ENCODE measurements at regions not wholly inside any gene's neighbourhood (a gene's known extent, or its start where the extent isn't known, plus 50 kb on each side); places are given as distances from the start of the nearest gene placed in this dataset.

- CTCF ChIA-PET, result no interaction called here
- POLR2A ChIA-PET, result no interaction called here
- no peak for DNase-seq
- Mint-ChIP-seq H3K27ac (no peak overlapping the region), H3K27me3 (no peaks in the 10 kb centered on the region), H3K4me1 (no peaks in the 10 kb centered on the region), H3K4me3 (no peak overlapping the region), H3K36me3 (ENCODE audit: low read depth) (no peaks in the 10 kb centered on the region), H3K9me3 (peaks cover 6% of the 10 kb centered on the region)
These were observed 1187.5 kb upstream of the NXPH2 start for GRCh38 chr2:139967665-139968064.

DNA sequence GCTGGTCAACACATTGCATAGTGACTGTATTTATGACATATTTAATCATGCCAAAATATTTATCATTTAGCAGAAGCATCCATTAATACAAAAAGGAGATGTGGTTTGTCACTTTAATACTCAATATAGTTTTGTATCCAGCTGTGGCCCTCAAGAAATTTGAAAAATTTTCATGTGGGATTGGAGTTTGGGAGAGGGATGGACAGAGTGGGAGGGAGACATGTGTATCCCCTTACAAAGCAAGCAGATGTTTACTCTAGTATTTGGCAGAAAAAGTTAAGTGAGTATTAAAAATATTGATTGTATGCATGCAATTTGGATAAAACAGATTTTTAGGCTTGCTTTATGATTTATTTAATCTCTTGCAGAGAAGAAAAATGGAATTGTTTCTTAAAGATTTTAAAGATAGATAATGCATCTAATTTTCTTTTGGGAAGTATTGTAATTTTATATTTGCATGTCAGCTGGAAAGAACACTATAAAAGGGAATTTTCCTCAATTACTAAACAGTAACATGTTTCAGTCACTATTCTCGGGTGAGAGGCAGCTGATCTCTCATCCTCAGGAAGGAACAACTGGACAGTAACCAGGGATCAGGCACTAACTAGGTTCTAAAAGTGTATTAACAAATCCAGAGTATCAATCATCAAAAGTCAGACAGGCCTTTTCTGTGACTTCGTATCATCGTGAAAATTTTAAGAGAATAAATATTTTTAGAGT lies 1184.7 kb upstream of the NXPH2 start:
- Mint-ChIP-seq H3K27ac (no peak overlapping the region), H3K4me3 (no peak overlapping the region), H3K36me3 (ENCODE audit: low read depth) (no peaks in the 10 kb centered on the region), H3K9me3 (peaks cover 11% of the 10 kb centered on the region), H3K4me1 (no peaks in the 10 kb centered on the region), H3K27me3 (no peaks in the 10 kb centered on the region)
- ChIA-PET CTCF (no interaction called here), POLR2A (no interaction called here)
- DNase-seq, result no peak

DNA sequence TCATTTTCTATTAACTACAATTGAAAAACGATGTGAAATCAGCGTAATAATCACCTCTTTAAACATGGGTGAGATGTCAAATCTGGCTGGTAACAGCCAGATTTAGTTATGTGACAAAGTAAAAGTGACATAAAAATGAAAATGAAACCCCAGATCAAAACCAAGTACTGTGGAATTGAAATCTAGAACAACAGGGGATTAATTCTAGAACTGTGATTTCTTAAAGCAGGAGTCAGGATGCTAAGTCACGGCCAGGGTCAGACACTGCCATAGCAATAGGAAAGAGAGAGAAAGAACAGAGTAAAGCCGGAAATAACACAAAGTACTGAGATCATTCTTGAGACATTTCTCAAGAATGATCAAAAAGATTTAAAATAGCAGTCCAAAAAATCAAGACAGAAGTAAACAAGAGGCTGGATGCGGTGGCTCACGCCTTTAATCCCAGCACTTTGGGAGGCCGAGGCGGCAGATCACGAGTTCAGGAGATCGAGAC lies 1183.7 kb upstream of the NXPH2 start:
- ChIA-PET CTCF (no interaction called here), POLR2A (no interaction called here)
- no peaks in the 10 kb centered on the region for H3K36me3 Mint-ChIP-seq (ENCODE audit: low read depth)
- no peak for DNase-seq
- H3K4me1 Mint-ChIP-seq, result no peaks in the 10 kb centered on the region
- no peaks in the 10 kb centered on the region for H3K27me3 Mint-ChIP-seq
- H3K4me3 Mint-ChIP-seq, result no peak overlapping the region
- no peak overlapping the region for H3K27ac Mint-ChIP-seq
- peaks cover 11% of the 10 kb centered on the region for H3K9me3 Mint-ChIP-seq

GRCh38 chr2:139949242-139949972 lies 1169.2 kb upstream of the NXPH2 start:
- H3K4me3 Mint-ChIP-seq, result no peak overlapping the region
- no peak overlapping the region for H3K27ac Mint-ChIP-seq
- H3K36me3 Mint-ChIP-seq (ENCODE audit: low read depth), result no peaks in the 10 kb centered on the region
- H3K27me3 Mint-ChIP-seq, result no peaks in the 10 kb centered on the region
- no peaks in the 10 kb centered on the region for H3K4me1 Mint-ChIP-seq
- no peak for DNase-seq
- H3K9me3 Mint-ChIP-seq, result no peaks in the 10 kb centered on the region
- ChIA-PET CTCF (no interaction called here), POLR2A (no interaction called here)

DNA sequence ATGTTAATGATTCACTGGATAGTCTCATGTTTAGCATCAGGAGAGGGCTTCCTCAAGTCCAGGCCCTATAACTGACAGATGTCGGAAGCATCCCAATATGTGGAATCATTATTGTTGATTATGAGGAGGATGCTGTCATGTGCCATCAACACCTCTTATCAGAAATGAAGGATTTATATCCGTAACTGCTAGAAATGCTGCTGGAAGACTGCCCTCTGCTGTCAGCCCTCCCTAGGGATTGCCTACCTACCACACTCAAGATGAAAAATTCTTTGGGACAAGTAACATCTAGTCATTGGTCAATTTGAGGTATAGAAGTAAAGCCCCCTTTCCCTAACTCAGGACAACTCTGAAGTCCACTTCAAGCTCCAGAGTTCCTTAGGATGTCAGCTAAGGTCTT lies 1166.5 kb upstream of the NXPH2 start:
- no peak for DNase-seq
- ChIA-PET POLR2A (no interaction called here), CTCF (no interaction called here)
- Mint-ChIP-seq H3K4me3 (no peak overlapping the region), H3K4me1 (no peaks in the 10 kb centered on the region), H3K27me3 (no peaks in the 10 kb centered on the region), H3K36me3 (ENCODE audit: low read depth) (no peaks in the 10 kb centered on the region), H3K9me3 (no peaks in the 10 kb centered on the region), H3K27ac (no peak overlapping the region)

DNA sequence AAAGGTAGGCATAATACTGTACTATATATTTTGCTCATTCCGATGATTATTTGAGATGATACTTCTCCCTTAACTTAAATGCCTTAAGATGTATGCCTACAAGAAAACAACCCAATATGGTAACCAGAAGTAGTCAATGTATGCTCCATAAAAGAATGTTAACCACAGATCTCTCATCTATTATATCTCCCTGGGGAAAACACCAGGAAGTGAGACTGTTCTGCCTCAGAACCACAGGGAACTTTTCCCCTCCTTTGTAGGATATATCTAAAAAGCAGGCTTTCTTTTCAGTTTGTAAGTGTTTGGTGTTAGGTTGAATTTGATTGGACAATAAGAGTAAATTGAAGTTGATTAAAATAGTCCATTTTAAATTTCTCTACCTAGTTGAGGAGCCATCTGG lies 1160.5 kb upstream of the NXPH2 start:
- CTCF ChIA-PET, result interaction anchor here (1.2 kb wide), 1 partner anchor 8 kb away, joined by 3 read pairs; no protein-coding TSS in a partner anchor
- no peaks in the 10 kb centered on the region for H3K27me3 Mint-ChIP-seq
- H3K27ac Mint-ChIP-seq, result no peak overlapping the region
- POLR2A ChIA-PET, result no interaction called here
- no peaks in the 10 kb centered on the region for H3K4me1 Mint-ChIP-seq
- H3K36me3 Mint-ChIP-seq (ENCODE audit: low read depth), result no peaks in the 10 kb centered on the region
- peaks cover 6% of the 10 kb centered on the region for H3K9me3 Mint-ChIP-seq
- DNase-seq, result no peak
- H3K4me3 Mint-ChIP-seq, result no peak overlapping the region

DNA sequence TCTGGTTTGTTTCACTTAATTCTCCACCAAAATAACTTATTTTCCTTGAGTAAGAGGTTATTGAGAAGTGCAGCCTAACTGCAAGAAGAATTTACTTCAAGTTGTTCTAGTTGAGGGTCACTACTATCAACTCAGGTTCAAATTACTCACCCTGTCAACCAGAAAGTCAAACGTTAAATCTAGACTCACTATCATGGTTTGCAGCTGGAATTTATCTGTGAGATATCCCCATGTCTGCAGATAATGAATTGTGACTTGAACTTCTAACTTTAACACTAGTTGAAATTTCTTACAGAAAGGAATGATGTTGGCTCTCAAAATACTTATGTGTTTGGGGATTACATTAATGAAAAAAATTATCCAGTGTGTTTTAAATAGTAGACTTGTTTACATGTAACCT lies 1145.7 kb upstream of the NXPH2 start:
- no peak overlapping the region for H3K4me3 Mint-ChIP-seq
- peaks cover 4% of the 10 kb centered on the region for H3K9me3 Mint-ChIP-seq
- no peaks in the 10 kb centered on the region for H3K27me3 Mint-ChIP-seq
- CTCF ChIA-PET, result no interaction called here
- POLR2A ChIA-PET, result no interaction called here
- H3K27ac Mint-ChIP-seq, result no peak overlapping the region
- no peaks in the 10 kb centered on the region for H3K36me3 Mint-ChIP-seq (ENCODE audit: low read depth)
- no peaks in the 10 kb centered on the region for H3K4me1 Mint-ChIP-seq
- no peak for DNase-seq

DNA sequence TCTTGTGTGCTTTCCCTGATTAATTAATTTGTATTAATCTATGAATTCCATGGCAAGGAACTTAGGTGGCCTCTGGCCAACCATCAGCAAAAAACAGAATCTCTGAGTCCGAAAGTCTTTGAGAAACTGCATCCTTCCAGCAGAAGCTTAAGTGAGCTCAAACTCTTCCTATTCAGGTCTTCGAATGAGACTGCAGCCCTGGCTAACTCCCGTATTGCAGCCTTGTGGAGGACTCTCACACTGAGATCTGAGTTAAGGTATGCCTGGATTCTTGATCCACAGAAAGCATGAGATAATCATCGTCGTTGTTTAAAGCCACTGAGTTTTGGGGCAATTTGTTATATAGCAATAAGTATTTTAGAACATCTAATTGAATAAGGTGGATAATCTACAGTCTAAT lies 1143.9 kb upstream of the NXPH2 start:
- H3K4me1 Mint-ChIP-seq, result no peaks in the 10 kb centered on the region
- CTCF ChIA-PET, result no interaction called here
- no peak overlapping the region for H3K4me3 Mint-ChIP-seq
- POLR2A ChIA-PET, result no interaction called here
- peaks cover 4% of the 10 kb centered on the region for H3K9me3 Mint-ChIP-seq
- H3K36me3 Mint-ChIP-seq (ENCODE audit: low read depth), result no peaks in the 10 kb centered on the region
- DNase-seq, result no peak
- no peak overlapping the region for H3K27ac Mint-ChIP-seq
- H3K27me3 Mint-ChIP-seq, result no peaks in the 10 kb centered on the region

- ChIA-PET POLR2A (no interaction called here), CTCF (no interaction called here)
- peaks cover 4% of the 10 kb centered on the region for H3K9me3 Mint-ChIP-seq
- no peak for DNase-seq
- no peaks in the 10 kb centered on the region for H3K4me1 Mint-ChIP-seq
- H3K27ac Mint-ChIP-seq, result no peak overlapping the region
- no peaks in the 10 kb centered on the region for H3K36me3 Mint-ChIP-seq (ENCODE audit: low read depth)
- H3K27me3 Mint-ChIP-seq, result no peaks in the 10 kb centered on the region
- no peak overlapping the region for H3K4me3 Mint-ChIP-seq
These were observed 1138.8 kb upstream of the NXPH2 start for GRCh38 chr2:139918982-139919381.

DNA sequence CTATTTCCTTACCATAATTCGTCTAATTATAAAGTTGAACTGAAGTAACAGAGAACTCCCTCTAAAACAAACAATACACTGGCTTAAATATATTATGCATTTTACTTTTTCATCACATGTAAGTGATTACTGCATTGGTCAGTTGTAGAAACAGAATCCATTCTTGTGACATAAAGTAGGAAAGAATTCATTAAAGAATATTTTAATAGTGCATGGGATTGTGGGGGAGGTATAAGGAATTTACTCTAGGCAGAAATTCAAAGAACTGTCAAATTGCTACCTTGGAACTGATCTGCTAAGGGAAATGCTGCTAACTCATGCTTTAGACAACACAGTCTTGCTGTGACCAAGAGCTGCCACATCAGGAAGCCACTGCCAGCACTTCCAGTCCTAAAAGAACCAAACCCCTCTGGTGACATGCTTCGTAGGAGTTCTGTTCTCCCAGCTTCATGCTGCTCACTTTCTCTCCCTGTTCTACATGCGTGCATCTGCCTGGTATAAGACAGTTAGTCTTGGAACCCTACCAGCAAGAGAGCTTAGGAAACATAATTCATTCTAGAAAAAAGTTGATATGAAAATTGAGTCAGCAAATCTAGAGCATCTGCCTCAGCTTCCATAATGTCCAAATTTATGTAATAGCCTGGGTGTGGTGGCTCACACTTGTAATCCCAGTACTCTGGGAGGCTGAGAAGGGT lies 1137.6 kb upstream of the NXPH2 start:
- Mint-ChIP-seq H3K27me3 (no peaks in the 10 kb centered on the region), H3K4me1 (no peaks in the 10 kb centered on the region), H3K36me3 (ENCODE audit: low read depth) (no peaks in the 10 kb centered on the region), H3K4me3 (no peak overlapping the region), H3K27ac (no peak overlapping the region), H3K9me3 (peaks cover 4% of the 10 kb centered on the region)
- DNase-seq, result no peak
- ChIA-PET POLR2A (no interaction called here), CTCF (no interaction called here)

- CTCF ChIA-PET, result no interaction called here
- H3K27ac Mint-ChIP-seq, result no peak overlapping the region
These were observed 1136.6 kb upstream of the NXPH2 start for GRCh38 chr2:139916822-139917221.

GRCh38 chr2:139911160-139911559 lies 1131.0 kb upstream of the NXPH2 start:
- H3K27me3 Mint-ChIP-seq, result no peaks in the 10 kb centered on the region
- H3K4me3 Mint-ChIP-seq, result no peak overlapping the region
- peaks cover 9% of the 10 kb centered on the region for H3K9me3 Mint-ChIP-seq
- ChIA-PET POLR2A (no interaction called here), CTCF (no interaction called here)
- no peaks in the 10 kb centered on the region for H3K36me3 Mint-ChIP-seq (ENCODE audit: low read depth)
- H3K27ac Mint-ChIP-seq, result no peak overlapping the region
- no peak for DNase-seq
- H3K4me1 Mint-ChIP-seq, result no peaks in the 10 kb centered on the region

More at GRCh38 chr2:139916822-139917221, 1136.6 kb upstream of the NXPH2 start:
- Mint-ChIP-seq H3K9me3 (peaks cover 4% of the 10 kb centered on the region), H3K4me3 (no peak overlapping the region), H3K27me3 (no peaks in the 10 kb centered on the region), H3K36me3 (ENCODE audit: low read depth) (no peaks in the 10 kb centered on the region), H3K4me1 (no peaks in the 10 kb centered on the region)
- POLR2A ChIA-PET, result no interaction called here
- DNase-seq, result no peak

DNA sequence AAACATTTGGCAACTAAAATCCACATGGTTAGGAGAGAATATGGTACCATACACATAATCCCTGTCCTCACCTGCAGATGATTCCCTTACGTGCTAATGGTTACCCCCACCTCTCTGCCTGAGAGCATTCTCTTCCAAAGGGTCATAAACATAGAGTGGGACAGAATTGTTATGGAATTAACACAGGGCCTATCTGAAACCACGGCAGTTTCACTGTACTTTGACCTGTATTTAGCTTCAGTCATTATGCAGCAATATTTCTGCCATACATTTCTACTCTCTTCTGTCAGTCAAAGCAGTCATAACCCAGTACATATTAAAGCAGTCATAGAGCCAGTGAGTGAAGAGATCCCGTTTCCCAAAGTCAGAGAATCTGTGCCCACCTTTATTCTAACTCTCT lies 1128.9 kb upstream of the NXPH2 start:
- Mint-ChIP-seq H3K9me3 (peaks cover 12% of the 10 kb centered on the region), H3K4me1 (no peaks in the 10 kb centered on the region), H3K27ac (no peak overlapping the region), H3K4me3 (no peak overlapping the region), H3K27me3 (no peaks in the 10 kb centered on the region), H3K36me3 (ENCODE audit: low read depth) (no peaks in the 10 kb centered on the region)
- no peak for DNase-seq
- CTCF ChIA-PET, result no interaction called here
- POLR2A ChIA-PET, result no interaction called here
